ENCODE measurements at regions not wholly inside any gene's neighbourhood (a gene's known extent, or its start where the extent isn't known, plus 50 kb on each side); places are given as distances from the start of the nearest gene placed in this dataset.

DNA sequence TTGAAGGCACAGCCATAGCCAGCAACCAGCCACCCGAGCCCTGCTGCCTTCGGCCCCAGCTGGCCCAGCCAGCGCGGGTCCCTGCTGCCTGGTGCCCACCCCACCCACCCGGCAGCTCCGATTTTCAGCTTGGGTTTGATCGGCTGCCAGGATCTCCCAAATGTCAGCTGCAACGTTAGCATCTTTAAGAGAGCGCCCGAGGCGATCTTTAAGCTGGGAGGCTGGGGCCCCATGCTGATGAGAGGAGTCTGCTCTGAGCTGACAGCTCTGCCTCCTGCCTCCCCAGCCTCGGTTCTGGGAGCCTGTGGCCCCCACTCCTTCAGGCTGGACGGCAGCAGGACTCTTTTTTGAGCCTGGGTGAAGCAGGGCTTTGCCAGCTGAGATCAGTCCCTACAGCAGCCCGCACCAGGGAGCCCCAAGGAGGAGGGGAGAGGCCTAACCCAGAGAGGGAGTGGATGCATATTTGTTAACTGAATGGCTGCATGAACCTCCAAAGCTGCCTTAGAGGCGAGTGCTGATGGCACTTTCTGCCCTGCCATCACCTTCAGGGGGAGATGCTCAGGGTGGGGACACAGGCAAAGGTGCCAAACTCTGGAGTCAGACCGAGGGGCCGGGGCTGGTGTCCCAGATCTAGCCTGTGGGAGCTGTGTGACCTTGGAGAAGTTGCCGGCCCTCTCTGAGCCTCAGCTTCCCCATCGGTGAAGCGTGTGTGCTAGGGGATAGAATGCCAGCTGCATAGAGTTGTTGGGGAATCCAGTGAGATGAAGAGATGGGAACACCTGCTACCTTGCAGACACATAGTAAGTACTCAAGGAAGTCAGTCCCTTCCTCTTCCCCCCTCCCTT lies 165.5 kb downstream of the C9orf50 start:
- DNase-seq (ENCODE audit: low spot score) = no peak
- no peak for TF ChIP-seq CTCF (IDR thresholded peaks at IDR 0.05)
- H3K27ac Mint-ChIP-seq (ENCODE audit: unreplicated experiment) = peak overlapping the region; percentile 82
- no peaks in the 10 kb centered on the region for H3K27me3 Mint-ChIP-seq (ENCODE audit: low read depth)
- no peaks in the 10 kb centered on the region for H3K9me3 Mint-ChIP-seq (ENCODE audit: low read depth)
- H3K36me3 Mint-ChIP-seq (ENCODE audit: low read depth) = no peaks in the 10 kb centered on the region
- peaks cover 48% of the 10 kb centered on the region for H3K4me1 Mint-ChIP-seq (ENCODE audit: low read depth)
- no peak overlapping the region for H3K4me3 Mint-ChIP-seq (ENCODE audit: unreplicated experiment)

- Mint-ChIP-seq H3K27me3 (ENCODE audit: low read depth) (no peaks in the 10 kb centered on the region), H3K36me3 (ENCODE audit: low read depth) (no peaks in the 10 kb centered on the region), H3K27ac (ENCODE audit: unreplicated experiment) (no peak overlapping the region), H3K4me1 (ENCODE audit: low read depth) (peaks cover 46% of the 10 kb centered on the region), H3K4me3 (ENCODE audit: unreplicated experiment) (no peak overlapping the region), H3K9me3 (ENCODE audit: low read depth) (no peaks in the 10 kb centered on the region)
- no peak for TF ChIP-seq CTCF (IDR thresholded peaks at IDR 0.05)
- no peak for DNase-seq (ENCODE audit: low spot score)
Observed at GRCh38 chr9:129454467-129455067, 166.3 kb downstream of the C9orf50 start.

- no peak overlapping the region for H3K4me3 Mint-ChIP-seq (ENCODE audit: unreplicated experiment)
- H3K27ac Mint-ChIP-seq (ENCODE audit: unreplicated experiment) = no peak overlapping the region
- no peaks in the 10 kb centered on the region for H3K27me3 Mint-ChIP-seq (ENCODE audit: low read depth)
- no peaks in the 10 kb centered on the region for H3K9me3 Mint-ChIP-seq (ENCODE audit: low read depth)
- no peaks in the 10 kb centered on the region for H3K36me3 Mint-ChIP-seq (ENCODE audit: low read depth)
- no peak for TF ChIP-seq CTCF (IDR thresholded peaks at IDR 0.05)
- DNase-seq (ENCODE audit: low spot score) = no peak
- peaks cover 39% of the 10 kb centered on the region for H3K4me1 Mint-ChIP-seq (ENCODE audit: low read depth)
Observed at GRCh38 chr9:129453734-129454133, 167.2 kb downstream of the C9orf50 start.

- TF ChIP-seq CTCF (IDR thresholded peaks at IDR 0.05) = no peak
Observed at GRCh38 chr9:129451669-129452068, 169.2 kb downstream of the C9orf50 start.

DNA sequence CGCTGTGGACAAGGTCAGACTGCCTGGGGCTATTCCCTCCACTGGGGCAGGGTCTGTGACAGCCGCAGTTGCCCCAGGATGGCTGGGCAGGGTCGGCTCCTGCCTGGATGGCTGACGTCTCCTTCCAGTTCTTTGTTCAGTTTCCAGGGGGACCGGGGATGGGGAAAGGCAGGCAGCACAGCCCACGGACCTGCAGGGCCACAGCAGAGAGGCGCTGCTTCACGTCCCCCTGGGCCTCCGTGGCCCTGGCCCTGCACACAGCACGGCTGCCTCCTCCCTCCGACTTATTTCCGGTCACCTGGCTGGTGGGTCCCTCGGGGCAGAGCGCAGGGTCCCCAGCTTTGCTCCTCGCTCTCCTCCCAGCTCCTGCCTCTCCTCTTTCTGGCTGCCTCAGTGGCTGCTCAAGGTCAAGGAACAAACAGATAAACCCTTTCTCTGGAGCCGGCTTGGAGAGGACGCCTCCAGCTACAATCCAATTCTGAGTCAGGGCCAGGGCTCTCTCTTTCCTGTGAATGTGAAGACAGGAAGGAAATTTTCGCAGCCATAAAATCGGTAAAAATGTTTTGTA lies 169.7 kb downstream of the C9orf50 start:
- TF ChIP-seq CTCF (IDR thresholded peaks at IDR 0.05) = no peak
- no peaks in the 10 kb centered on the region for H3K36me3 Mint-ChIP-seq (ENCODE audit: low read depth)
- H3K4me1 Mint-ChIP-seq (ENCODE audit: low read depth) = peaks cover 26% of the 10 kb centered on the region
- no peak for DNase-seq (ENCODE audit: low spot score)
- H3K27me3 Mint-ChIP-seq (ENCODE audit: low read depth) = no peaks in the 10 kb centered on the region
- H3K27ac Mint-ChIP-seq (ENCODE audit: unreplicated experiment) = peak overlapping the region; percentile 24
- H3K9me3 Mint-ChIP-seq (ENCODE audit: low read depth) = no peaks in the 10 kb centered on the region
- no peak overlapping the region for H3K4me3 Mint-ChIP-seq (ENCODE audit: unreplicated experiment)

More at GRCh38 chr9:129451669-129452068, 169.2 kb downstream of the C9orf50 start:
- DNase-seq (ENCODE audit: low spot score) = no peak
- Mint-ChIP-seq H3K27ac (ENCODE audit: unreplicated experiment) (peak overlapping the region; percentile 24), H3K4me1 (ENCODE audit: low read depth) (peaks cover 29% of the 10 kb centered on the region), H3K27me3 (ENCODE audit: low read depth) (no peaks in the 10 kb centered on the region), H3K36me3 (ENCODE audit: low read depth) (no peaks in the 10 kb centered on the region), H3K4me3 (ENCODE audit: unreplicated experiment) (no peak overlapping the region), H3K9me3 (ENCODE audit: low read depth) (no peaks in the 10 kb centered on the region)

All from chondrocyte (in vitro differentiated cells).